ENCODE measurements at regions not wholly inside any gene's neighbourhood (a gene's known extent, or its start where the extent isn't known, plus 50 kb on each side); places are given as distances from the start of the nearest gene placed in this dataset.

DNA sequence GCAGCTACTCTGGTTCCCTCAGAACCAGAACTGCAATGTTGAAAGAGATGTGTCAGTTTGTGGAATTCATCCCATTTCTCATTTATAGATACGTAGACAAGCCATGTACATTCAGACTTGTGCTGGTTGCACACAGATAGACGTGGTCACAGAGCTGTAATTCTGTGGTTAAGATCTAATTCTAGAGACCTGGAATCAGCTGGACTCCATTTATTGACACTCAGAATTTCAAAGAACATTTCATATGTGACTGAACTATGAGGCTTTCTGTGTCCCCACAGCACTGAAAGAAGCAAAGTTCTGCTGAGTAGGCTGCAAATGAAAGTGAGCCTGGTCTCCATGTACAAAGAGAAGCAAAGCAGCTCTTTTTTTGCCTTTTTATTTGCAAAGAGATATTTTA lies 220.2 kb upstream of the NAV3 start:
- no peak for ATAC-seq
- POLR2A ChIA-PET = no interaction called here

DNA sequence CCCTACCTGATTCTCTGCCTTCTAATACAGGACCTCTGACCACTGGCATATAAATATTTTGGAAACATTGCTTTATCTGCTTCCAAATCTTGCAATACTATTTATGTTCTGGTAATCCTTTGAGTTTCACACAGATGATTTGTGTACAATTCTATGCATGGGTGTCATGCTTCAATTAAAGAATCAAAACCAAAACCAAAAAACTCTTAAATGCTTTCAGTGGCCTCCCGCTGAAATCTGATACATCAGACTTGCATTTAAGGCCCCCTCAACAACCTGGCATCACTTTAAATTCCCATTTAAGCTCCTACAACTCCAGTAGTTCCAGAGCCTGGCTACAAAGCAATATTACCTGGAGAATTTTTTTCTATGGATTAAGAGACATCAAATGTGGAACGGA lies 221.7 kb upstream of the NAV3 start:
- TF ChIP-seq, protein P1, sequence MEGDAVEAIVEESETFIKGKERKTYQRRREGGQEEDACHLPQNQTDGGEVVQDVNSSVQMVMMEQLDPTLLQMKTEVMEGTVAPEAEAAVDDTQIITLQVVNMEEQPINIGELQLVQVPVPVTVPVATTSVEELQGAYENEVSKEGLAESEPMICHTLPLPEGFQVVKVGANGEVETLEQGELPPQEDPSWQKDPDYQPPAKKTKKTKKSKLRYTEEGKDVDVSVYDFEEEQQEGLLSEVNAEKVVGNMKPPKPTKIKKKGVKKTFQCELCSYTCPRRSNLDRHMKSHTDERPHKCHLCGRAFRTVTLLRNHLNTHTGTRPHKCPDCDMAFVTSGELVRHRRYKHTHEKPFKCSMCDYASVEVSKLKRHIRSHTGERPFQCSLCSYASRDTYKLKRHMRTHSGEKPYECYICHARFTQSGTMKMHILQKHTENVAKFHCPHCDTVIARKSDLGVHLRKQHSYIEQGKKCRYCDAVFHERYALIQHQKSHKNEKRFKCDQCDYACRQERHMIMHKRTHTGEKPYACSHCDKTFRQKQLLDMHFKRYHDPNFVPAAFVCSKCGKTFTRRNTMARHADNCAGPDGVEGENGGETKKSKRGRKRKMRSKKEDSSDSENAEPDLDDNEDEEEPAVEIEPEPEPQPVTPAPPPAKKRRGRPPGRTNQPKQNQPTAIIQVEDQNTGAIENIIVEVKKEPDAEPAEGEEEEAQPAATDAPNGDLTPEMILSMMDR (IDR thresholded peaks at IDR 0.05) = no peak
- DNase-seq (no peak), ATAC-seq (no peak)
- ChIA-PET CTCF (no interaction called here), POLR2A (no interaction called here)
- Mint-ChIP-seq H3K27me3 (no peaks in the 10 kb centered on the region), H3K4me3 (no peak overlapping the region), H3K27ac (no peak overlapping the region), H3K36me3 (ENCODE audit: low read depth) (no peaks in the 10 kb centered on the region), H3K9me3 (peaks cover 2% of the 10 kb centered on the region), H3K4me1 (ENCODE audit: low read depth) (no peaks in the 10 kb centered on the region)
- intact Hi-C loops (cut with micrococcal nuclease) = no loop called here

More for the DNA sequence above, 220.2 kb upstream of the NAV3 start:
- intact Hi-C loops (cut with micrococcal nuclease) = no loop called here
- H3K36me3 Mint-ChIP-seq (ENCODE audit: low read depth) = no peaks in the 10 kb centered on the region
- no peak overlapping the region for H3K27ac Mint-ChIP-seq
- CTCF ChIA-PET = no interaction called here
- H3K4me3 Mint-ChIP-seq = no peak overlapping the region
- peaks cover 2% of the 10 kb centered on the region for H3K9me3 Mint-ChIP-seq
- no peak for DNase-seq
- no peaks in the 10 kb centered on the region for H3K27me3 Mint-ChIP-seq
- no peaks in the 10 kb centered on the region for H3K4me1 Mint-ChIP-seq (ENCODE audit: low read depth)
- TF ChIP-seq, protein P1 (IDR thresholded peaks at IDR 0.05) = no peak

DNA sequence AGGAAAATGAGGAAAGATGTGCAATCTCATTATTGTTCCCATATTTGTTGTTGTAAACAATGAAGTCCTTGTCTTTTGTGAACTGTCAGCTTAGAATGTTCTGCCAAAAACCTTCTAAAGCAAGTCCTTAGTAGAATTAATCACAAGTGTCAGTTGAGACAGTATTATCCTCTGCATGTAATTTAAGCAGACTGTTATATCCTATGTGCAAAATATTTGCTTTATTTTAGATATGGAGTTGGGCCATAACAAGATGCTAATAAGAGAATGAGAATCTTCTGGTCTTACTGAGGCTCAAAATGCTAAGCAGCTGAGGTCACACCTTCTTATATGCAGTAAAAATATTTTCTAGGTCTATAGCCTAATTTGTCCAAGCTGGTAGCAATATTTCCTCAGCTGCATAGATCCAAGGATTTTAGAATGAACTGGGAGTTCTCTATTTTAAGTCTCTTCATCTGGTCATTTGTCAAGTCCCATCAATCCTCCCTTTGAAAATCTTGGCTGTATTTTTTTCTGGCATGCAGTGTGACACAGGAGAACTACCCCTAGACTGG lies 222.3 kb upstream of the NAV3 start:
- CTCF ChIA-PET = no interaction called here
- H3K4me1 Mint-ChIP-seq (ENCODE audit: low read depth) = no peaks in the 10 kb centered on the region
- ATAC-seq = no peak
- H3K4me3 Mint-ChIP-seq = no peak overlapping the region
- TF ChIP-seq, protein P1 (IDR thresholded peaks at IDR 0.05) = no peak
- no peaks in the 10 kb centered on the region for H3K36me3 Mint-ChIP-seq (ENCODE audit: low read depth)
- H3K27ac Mint-ChIP-seq = no peak overlapping the region
- intact Hi-C loops (cut with micrococcal nuclease) = no loop called here
- no peak for DNase-seq
- POLR2A ChIA-PET = no interaction called here
- H3K9me3 Mint-ChIP-seq = peaks cover 3% of the 10 kb centered on the region
- H3K27me3 Mint-ChIP-seq = no peaks in the 10 kb centered on the region

DNA sequence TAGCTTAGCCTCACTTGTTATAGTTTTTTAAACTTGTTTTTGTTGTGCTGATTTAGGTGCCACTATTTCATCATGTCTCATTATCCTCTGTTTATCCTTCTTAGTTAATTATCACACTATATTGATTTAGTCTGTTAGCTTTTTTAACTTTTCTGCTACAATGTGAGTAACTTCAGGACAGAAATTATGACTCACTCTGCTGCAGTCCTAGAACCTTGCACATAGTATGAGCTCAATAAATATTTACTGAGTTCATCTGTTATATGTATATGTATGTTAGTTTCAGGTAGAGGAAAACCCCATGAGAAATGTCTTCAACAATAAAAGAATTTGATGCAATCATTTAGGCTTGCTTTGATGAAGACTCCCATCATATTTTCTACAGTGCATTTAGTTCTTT lies 224.3 kb upstream of the NAV3 start:
- CTCF ChIA-PET = no interaction called here
- no peak overlapping the region for H3K27ac Mint-ChIP-seq
- ATAC-seq (no peak), DNase-seq (no peak)
- no peaks in the 10 kb centered on the region for H3K36me3 Mint-ChIP-seq (ENCODE audit: low read depth)
- POLR2A ChIA-PET = no interaction called here
- H3K4me3 Mint-ChIP-seq = no peak overlapping the region
- TF ChIP-seq, protein P1 (IDR thresholded peaks at IDR 0.05) = no peak
- H3K4me1 Mint-ChIP-seq (ENCODE audit: low read depth) = no peaks in the 10 kb centered on the region
- H3K27me3 Mint-ChIP-seq = no peaks in the 10 kb centered on the region
- intact Hi-C loops (cut with micrococcal nuclease) = no loop called here
- H3K9me3 Mint-ChIP-seq = peaks cover 1% of the 10 kb centered on the region

DNA sequence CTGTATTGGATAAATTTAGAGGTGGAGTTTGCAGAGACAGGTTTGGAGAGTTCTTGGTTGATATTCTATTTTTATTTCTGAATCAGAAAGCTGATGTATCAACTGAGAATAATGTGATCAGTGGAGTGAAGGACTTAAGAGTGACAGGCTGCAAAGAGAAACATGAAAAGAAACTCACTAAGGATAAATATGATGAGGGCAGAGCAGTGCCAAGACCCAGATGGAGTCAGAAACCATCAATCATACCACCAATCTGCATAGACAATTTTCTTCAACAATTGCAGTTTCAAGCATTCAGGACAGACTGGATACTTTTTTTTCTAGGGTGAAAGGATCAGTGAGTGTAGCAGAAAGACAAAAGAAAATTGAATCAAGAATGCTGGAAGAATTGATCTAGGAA lies 226.7 kb upstream of the NAV3 start:
- intact Hi-C loops (cut with micrococcal nuclease) = no loop called here
- Mint-ChIP-seq H3K4me3 (no peak overlapping the region), H3K27ac (no peak overlapping the region), H3K27me3 (no peaks in the 10 kb centered on the region), H3K36me3 (ENCODE audit: low read depth) (no peaks in the 10 kb centered on the region), H3K9me3 (peaks cover 1% of the 10 kb centered on the region), H3K4me1 (ENCODE audit: low read depth) (no peaks in the 10 kb centered on the region)
- ATAC-seq (no peak), DNase-seq (no peak)
- ChIA-PET POLR2A (interaction anchor here (0.7 kb wide), 1 partner anchor 137 kb away, joined by 4 read pairs; no protein-coding TSS in a partner anchor), CTCF (no interaction called here)
- TF ChIP-seq, protein P1 (IDR thresholded peaks at IDR 0.05) = no peak
